HepG2 (cell line): ENCODE measurements at regions not wholly inside any gene's neighbourhood (a gene's known extent, or its start where the extent isn't known, plus 50 kb on each side); places are given as distances from the start of the nearest gene placed in this dataset.
A peak's percentile ranks its signal among the peaks of the same experiment; 100 is the strongest.

Experiments used
- ATAC-seq: fragments of 200-7000 bp; cut with Tn5 transposase; 3 replicates; pipeline ENCODE4 v1.9.1; 2020; ENCODE audit warnings: mild to moderate bottlenecking, moderate library complexity
- BruUV-seq: library from RNA; stranded (reverse); fragments of 400-500 nt; replicated peaks from 2 replicates; lab custom pipeline; 2021; lab: Mats Ljungman, UMichigan
- CTCF ChIA-PET: fragments of 300-600 bp; formaldehyde crosslinking; extraction: SDS; loops from one replicate; lab custom pipeline; 2021; ENCODE audit warnings: low total read pairs, inconsistent platforms, low intra/inter-chr PET ratio; lab: Yijun Ruan, JAX
- POLR2A ChIA-PET: fragments of 350-600 bp; sonication (Branson Sonifier 250); formaldehyde crosslinking; loops from one replicate; lab custom pipeline; 2020; ENCODE audit warnings: antibody characterized with exemption, inconsistent platforms; lab: Yijun Ruan, JAX
- DNase-seq: peaks from one replicate; pipeline ENCODE4 v3.0.0-alpha.2; 2015; ENCODE audit warnings: low spot score
- FAIRE-seq: peaks from 3 replicates; lab custom pipeline; 2011; peaks lifted over from hg19 to GRCh38; lab: Jason Lieb, UNC
- H2AFZ ChIP-seq: one replicate; pipeline ENCODE4 v1.6.1; 2011; ENCODE audit warnings: low read length, inconsistent platforms
- H3K27ac ChIP-seq: fragments of 300-600 bp; 3 replicates; pipeline ENCODE4 v1.8.0; 2011; ENCODE audit warnings: mixed run types, mild to moderate bottlenecking, mixed read lengths, low read length, inconsistent platforms; ENCODE audit not compliant: insufficient read depth; ENCODE audit errors: extremely low read length
- H3K27me3 ChIP-seq, 2 experiments: fragments of 200-600 bp in 1 of 2; 2 replicates in 1 of 2; 3 replicates in 1 of 2; pipeline versions ENCODE4 v1.6.0 to v1.8.0; 2011; ENCODE audit warnings: low read length in 2 of 2, mild to moderate bottlenecking in 2 of 2, moderate library complexity in 2 of 2, inconsistent platforms in 1 of 2; ENCODE audit not compliant: insufficient read depth in 2 of 2, control insufficient read depth in 1 of 2
- H3K36me3 ChIP-seq, 2 experiments: fragments of 200-600 bp in 1 of 2; replicated peaks in 1 of 2; 2 replicates in 1 of 2; 3 replicates in 1 of 2; pipeline versions ENCODE4 v1.5.1 to v1.8.0; 2011; ENCODE audit warnings: low read length in 2 of 2, inconsistent platforms in 1 of 2; ENCODE audit not compliant: insufficient read depth in 2 of 2, control insufficient read depth in 1 of 2
- H3K4me1 ChIP-seq: 2 replicates; pipeline ENCODE4 v1.5.1; 2012; ENCODE audit warnings: low read length, inconsistent platforms; ENCODE audit not compliant: insufficient read depth
- H3K4me2 ChIP-seq: 2 replicates; pipeline ENCODE4 v1.6.0; 2011; ENCODE audit warnings: low read depth, low read length, inconsistent platforms
- H3K4me3 ChIP-seq, 3 experiments: fragments of 200-600 bp in 1 of 3; sonication (generic), shearing (Covaris generic) in 1 of 3; replicated peaks in 1 of 3; 2 replicates each; pipeline ENCODE4 v1.5.1; 2011 to 2016; ENCODE audit warnings: low read length in 3 of 3, inconsistent platforms in 2 of 3, low read depth in 2 of 3, mild to moderate bottlenecking in 2 of 3, control low read depth in 1 of 3, mixed read lengths in 1 of 3; ENCODE audit not compliant: insufficient read depth in 1 of 3
- H3K79me2 ChIP-seq: one replicate; pipeline ENCODE4 v1.6.1; 2011; ENCODE audit warnings: low read length, inconsistent platforms; ENCODE audit not compliant: insufficient read depth
- H3K9ac ChIP-seq: 2 replicates; pipeline ENCODE4 v1.6.0; 2011; ENCODE audit warnings: mild to moderate bottlenecking, low read depth, low read length, inconsistent platforms; ENCODE audit not compliant: insufficient read depth
- H3K9me3 ChIP-seq: 2 replicates; pipeline ENCODE4 v1.5.1; 2012; ENCODE audit warnings: mild to moderate bottlenecking, low read length
- H4K20me1 ChIP-seq: 2 replicates; pipeline ENCODE4 v1.6.0; 2011; ENCODE audit warnings: inconsistent platforms, mild to moderate bottlenecking, low read length, moderate library complexity; ENCODE audit not compliant: insufficient read depth
- CTCF ChIP-seq: sonication (generic); formaldehyde crosslinking; IDR thresholded peaks from 2 replicates; pipeline ENCODE4 v1.5.0; 2020; ENCODE audit warnings: mild to moderate bottlenecking, missing genetic modification reagents, moderate library complexity
- HMG20A ChIP-seq: IDR thresholded peaks from 2 replicates; pipeline ENCODE4 v1.6.1; 2016; ENCODE audit warnings: borderline replicate concordance
- PAXIP1 ChIP-seq: sonication (generic); formaldehyde crosslinking; conservative IDR thresholded peaks from 2 replicates; pipeline ENCODE4 v1.4.0; 2020; ENCODE audit warnings: mild to moderate bottlenecking, missing genetic modification reagents, moderate library complexity
- SALL1 ChIP-seq: sonication (generic); formaldehyde crosslinking; IDR thresholded peaks from 2 replicates; pipeline ENCODE4 v1.8.0; 2022; ENCODE audit warnings: mild to moderate bottlenecking, missing genetic modification reagents
- STAG1 ChIP-seq: sonication (generic); formaldehyde crosslinking; IDR thresholded peaks from 2 replicates; pipeline ENCODE4 v1.4.0; 2020; ENCODE audit warnings: missing genetic modification reagents
- TRIM24 ChIP-seq: sonication (generic); formaldehyde crosslinking; IDR thresholded peaks from 2 replicates; pipeline ENCODE4 v1.8.0; 2022; ENCODE audit warnings: mild to moderate bottlenecking, missing genetic modification reagents
- XBP1 ChIP-seq: sonication (generic); formaldehyde crosslinking; IDR thresholded peaks from 2 replicates; pipeline ENCODE4 v1.5.0; 2020; ENCODE audit warnings: missing genetic modification reagents
- ZBTB34 ChIP-seq: sonication (generic); formaldehyde crosslinking; IDR thresholded peaks from 2 replicates; pipeline ENCODE4 v1.8.0; 2022; ENCODE audit warnings: mild to moderate bottlenecking, missing genetic modification reagents
- ZHX2 ChIP-seq, 2 experiments: sonication (generic) in 1 of 2; formaldehyde crosslinking in 1 of 2; IDR thresholded peaks; 2 replicates each; pipeline versions ENCODE4 v1.6.1 to v1.9.0; 2014 to 2022; ENCODE audit warnings: antibody characterized with exemption in 1 of 2, borderline replicate concordance in 1 of 2, inconsistent platforms in 1 of 2, low read depth in 1 of 2, missing genetic modification reagents in 1 of 2
- ZNF232 ChIP-seq: sonication (generic); formaldehyde crosslinking; IDR thresholded peaks from 2 replicates; pipeline ENCODE4 v1.4.0; 2020; ENCODE audit warnings: missing genetic modification reagents, borderline replicate concordance
- ZNF773 ChIP-seq: sonication (generic); formaldehyde crosslinking; IDR thresholded peaks from 2 replicates; pipeline ENCODE4 v1.4.0; 2020; ENCODE audit warnings: missing genetic modification reagents, borderline replicate concordance
- WGBS: methylation state at CpG from one replicate; pipeline ENCODE4 v1.1.6; 2017; ENCODE audit warnings: low lambda C conversion rate; 5-methylcytosine and 5-hydroxymethylcytosine counted together
- in situ Hi-C: cut with HindIII; loops from 2 replicates; pipeline ENCODE4 v1.10.0; 2017; ENCODE audit warnings: low pct_unique_long_range_greater_than_20kb; ENCODE audit not compliant: extremely low pct_ligation_motif_present
- intact Hi-C: fragments of 100-400 bp; cut with micrococcal nuclease; formaldehyde crosslinking; loops from one replicate; pipeline ENCODE4 v1.10.0; 2022; ENCODE audit not compliant: unreplicated experiment

- TF ChIP-seq PAXIP1, result no peak
- TF ChIP-seq HMG20A (CRISPR knock-in tag), result no peak
- TF ChIP-seq ZNF773 (CRISPR knock-in tag), result no peak
- no peak for TF ChIP-seq XBP1
- TF ChIP-seq ZBTB34 (CRISPR knock-in tag), result no peak
Observed at GRCh38 chr9:74001382-74001781, 495.8 kb upstream of the RORB start (continued).

GRCh38 chr9:74006935-74007334 lies 490.2 kb upstream of the RORB start:
- no TSS peak for BruUV-seq
- no peaks in the 10 kb centered on the region for H4K20me1 ChIP-seq
- no peaks in the 10 kb centered on the region for H3K4me1 ChIP-seq
- 21% methylated on average over 2 of the region's 2 CpGs for WGBS
- no peak overlapping the region for H2AFZ ChIP-seq
- in situ Hi-C loops (no loop called here), intact Hi-C loops (no loop called here)
- no peak for FAIRE-seq
- H3K36me3 ChIP-seq, result no peaks in the 10 kb centered on the region
- no peak overlapping the region for H3K27ac ChIP-seq
- H3K27me3 ChIP-seq, result no peaks in the 10 kb centered on the region
- no peak for DNase-seq
- ChIA-PET POLR2A (no interaction called here), CTCF (no interaction called here)
- H3K9ac ChIP-seq, result no peak overlapping the region
- H3K4me3 ChIP-seq, result no peak overlapping the region
- H3K4me2 ChIP-seq, result no peak overlapping the region
- ATAC-seq, result no peak
- no peaks in the 10 kb centered on the region for H3K9me3 ChIP-seq
- no peaks in the 10 kb centered on the region for H3K79me2 ChIP-seq
- 0 out of 2 replicates have a peak, but pooled peaks have one; percentile 4 for TF ChIP-seq CTCF (CRISPR knock-in tag)
- no peak for TF ChIP-seq TRIM24 (CRISPR knock-in tag)
- no peak for TF ChIP-seq ZHX2 (IDR thresholded peaks at IDR 0.05; ENCODE audit: low read depth)
- TF ChIP-seq ZHX2 (CRISPR knock-in tag; IDR thresholded peaks at IDR 0.05; ENCODE audit: borderline replicate concordance), result no peak
- TF ChIP-seq ZNF232 (CRISPR knock-in tag), result no peak
- no peak for TF ChIP-seq SALL1 (CRISPR knock-in tag)
- 0 out of 2 replicates have a peak, but pooled peaks have one; percentile 35 for TF ChIP-seq STAG1 (CRISPR knock-in tag)
